NCI-H1417 (cell line): ENCODE measurements at regions not wholly inside any gene's neighbourhood (a gene's known extent, or its start where the extent isn't known, plus 50 kb on each side); places are given as distances from the start of the nearest gene placed in this dataset.

Source experiments
- DNase-seq, 3 experiments: peaks; one replicate each; lab custom pipeline; 2025; lab: John Stamatoyannopoulos, UW

DNA sequence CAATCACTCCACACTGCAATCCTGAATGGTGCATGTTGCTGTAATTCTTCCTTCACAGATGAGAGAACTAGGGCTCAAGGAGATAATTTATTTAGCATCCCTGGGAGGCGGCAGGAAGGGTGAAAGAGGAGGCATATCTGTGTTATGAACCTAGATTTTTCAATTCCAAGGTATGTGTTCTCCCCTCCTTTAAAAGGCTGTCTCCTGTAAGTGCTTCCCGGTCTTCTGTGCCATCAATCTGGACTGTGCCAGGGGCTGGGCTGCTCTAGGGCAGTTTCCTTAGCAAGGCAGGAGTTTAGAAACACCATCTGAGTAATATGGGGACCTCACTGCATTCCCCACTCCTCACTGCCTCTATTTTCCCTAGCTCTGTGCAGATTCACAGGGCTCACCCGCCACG lies 185.0 kb downstream of the RFC3 start:
- no peak for DNase-seq

DNA sequence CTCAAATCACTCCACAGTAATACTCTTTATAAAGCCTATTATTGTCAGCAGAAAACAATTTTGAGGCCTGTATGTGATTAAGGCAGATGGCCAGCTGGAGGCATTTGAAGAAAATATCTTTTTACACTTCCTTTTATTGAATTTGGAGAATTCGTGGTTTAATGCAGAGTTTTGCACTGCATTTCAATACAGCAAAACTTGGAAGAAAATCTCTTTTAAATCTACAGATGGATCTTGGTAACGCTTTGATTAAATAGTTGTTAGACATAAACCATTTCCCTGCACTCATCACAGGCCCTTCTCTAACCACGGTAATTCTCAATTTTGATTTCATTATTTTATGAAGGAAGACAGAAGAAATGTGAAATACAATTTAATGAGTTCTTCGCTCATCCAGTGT lies 185.7 kb downstream of the RFC3 start:
- no peak for DNase-seq

DNA sequence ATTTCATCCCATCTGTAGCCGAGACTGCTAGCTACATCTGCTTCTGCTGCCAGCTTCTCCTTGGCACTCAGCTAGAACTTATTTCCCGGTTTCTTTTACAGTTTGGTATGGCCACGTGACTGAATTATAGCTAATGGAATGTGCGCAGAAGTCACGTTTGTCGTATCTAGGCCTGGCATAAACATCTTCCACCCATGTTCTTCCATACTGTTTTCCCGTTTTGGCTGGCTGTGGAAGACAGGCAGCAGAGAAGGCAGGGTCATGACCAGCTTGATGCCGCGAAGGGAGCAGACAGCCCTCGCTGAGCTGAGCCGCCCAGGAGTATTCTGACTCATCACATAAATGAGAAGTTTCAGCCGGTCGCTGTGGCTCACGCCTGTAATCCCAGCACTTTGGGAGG lies 186.7 kb downstream of the RFC3 start:
- no peak for DNase-seq

DNA sequence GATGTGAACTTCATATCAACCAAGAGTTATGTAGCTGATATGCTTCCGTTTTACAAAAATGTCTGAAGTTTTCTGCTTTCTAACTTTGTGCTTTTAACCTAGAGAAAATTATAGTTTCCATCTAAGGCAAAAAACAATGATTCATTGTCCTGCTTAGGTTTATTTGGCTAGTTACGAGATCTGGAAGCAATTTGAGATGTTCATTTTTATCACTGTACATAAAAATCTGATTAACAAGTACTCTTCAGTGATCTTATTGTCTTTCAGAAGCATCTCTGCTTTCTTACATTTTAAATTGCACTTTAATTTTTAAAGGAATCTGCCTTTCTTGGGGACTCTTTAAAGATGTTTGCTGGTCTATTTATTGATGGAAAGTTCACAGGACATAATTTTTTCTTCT lies 188.1 kb downstream of the RFC3 start:
- no peak for DNase-seq

DNA sequence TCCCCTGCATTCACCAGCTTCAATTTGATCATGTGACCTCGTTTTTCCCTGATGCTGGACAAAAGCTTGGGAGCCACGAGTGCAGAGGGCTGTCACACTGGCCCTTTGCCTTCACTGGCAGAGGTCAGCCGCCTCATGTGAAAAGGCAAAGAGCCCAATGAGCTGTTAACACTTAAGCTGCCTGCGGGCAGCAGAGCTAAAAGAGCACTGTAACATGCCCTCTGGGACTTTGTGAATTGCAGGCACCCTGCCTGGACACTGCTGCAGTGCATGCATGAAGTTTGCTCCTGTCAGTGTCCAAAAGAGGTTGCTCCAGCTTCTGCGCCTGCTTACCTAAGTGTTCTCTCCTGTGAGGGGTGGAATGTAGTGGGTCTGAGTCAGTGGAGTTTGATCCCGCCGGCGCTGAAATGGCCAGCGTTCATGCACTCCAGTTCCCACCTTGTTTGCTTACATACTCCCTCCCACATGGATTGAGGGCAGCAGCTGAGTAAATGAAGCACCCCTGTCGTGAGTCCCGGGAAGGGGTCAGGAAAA lies 193.7 kb downstream of the RFC3 start:
- DNase-seq = peak in 2 of 3 experiments; percentile 54 to 75

DNA sequence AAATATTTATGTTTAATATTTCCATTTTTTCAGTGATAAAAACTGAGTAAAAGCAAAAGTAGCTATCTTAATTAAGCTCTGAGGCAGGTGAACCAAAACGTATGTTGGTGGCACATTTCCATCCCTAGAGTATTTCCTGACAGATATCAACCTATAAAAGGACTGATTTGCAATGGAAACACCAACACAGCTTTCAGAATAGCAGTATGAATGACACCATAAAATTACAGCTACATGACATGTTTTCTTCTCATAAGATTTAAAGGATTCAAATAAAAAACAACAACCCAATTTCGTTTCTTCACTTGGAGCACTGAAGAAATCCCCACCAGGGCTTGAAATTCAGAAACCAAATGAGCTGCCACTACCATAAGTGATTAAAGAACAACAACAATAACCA lies 194.4 kb downstream of the RFC3 start:
- DNase-seq = peak in 1 of 3 experiments; percentile 34

DNA sequence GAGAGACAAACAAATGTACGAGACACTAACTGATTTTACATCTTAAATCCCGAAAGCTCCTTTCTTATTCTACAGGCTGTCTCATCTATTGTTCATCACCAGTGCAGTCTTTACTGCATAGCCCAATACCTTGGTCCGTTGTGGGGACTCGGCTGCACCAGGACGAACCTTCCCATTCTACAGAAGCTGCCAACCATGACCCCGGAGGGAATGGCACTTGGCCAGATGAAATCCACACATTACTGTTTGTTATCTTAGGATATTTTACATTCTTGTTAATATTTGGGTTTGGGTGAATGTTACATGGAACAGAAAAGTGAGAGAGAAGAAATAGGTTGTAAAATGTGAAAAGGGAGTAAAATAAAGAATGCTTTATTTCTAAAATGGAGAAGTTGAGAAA lies 195.1 kb downstream of the RFC3 start:
- no peak for DNase-seq

DNA sequence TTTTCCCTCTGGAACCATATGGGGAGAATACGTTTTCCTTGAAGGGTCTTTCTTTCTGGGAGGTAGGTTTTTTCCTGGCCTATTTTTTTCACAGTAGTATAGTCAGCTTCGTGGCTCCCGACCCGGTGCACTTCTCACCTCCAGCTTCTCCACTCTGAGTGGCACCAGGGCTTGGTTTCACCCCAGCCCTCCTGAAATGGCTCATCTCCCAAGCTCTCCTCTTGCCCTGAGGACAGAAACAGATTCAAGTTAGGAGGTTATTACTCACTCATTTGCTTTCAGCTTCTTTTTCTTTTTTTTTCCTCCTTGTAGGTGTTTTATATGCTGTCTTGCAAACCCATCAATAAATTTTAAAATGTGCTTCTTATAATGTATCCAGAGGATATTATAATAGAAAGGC lies 199.3 kb downstream of the RFC3 start:
- DNase-seq = no peak

DNA sequence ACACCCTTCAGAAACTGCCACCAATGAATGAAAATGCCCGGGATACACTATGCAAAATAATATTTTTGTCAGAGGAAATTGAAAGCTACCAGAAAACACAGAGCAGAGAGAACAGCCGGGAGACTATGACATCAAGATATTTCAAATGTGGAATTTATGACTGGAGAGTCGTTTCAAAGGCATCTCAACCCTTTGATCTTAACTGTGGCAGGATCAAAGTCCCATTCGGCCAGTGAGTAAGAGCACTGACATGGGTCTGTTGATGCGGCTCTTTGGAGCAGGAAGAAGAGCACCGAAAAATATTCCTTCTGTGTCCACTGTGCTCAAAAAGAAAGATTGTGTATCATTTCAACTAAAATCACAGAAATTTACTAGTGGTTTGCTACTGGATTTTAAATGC lies 201.9 kb downstream of the RFC3 start:
- DNase-seq = no peak

DNA sequence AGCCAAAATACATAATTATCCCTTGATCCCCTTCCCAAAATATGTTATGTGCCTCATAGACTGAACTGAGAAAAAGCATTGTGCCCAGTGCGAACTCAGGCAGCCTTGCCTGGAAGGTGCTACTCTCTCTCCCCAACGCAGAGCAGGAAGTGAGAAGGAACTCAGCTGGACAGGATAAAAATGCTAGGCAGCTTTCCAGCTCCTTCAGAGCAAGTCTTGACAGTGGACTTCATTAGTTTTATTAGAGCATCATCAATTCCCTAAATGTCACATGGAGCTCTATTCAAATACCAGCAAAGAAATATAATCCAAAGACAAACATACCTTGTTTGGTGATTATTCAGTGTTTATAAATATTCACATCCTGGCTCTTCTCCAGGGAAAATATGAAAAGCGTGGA lies 202.4 kb downstream of the RFC3 start:
- DNase-seq = no peak

DNA sequence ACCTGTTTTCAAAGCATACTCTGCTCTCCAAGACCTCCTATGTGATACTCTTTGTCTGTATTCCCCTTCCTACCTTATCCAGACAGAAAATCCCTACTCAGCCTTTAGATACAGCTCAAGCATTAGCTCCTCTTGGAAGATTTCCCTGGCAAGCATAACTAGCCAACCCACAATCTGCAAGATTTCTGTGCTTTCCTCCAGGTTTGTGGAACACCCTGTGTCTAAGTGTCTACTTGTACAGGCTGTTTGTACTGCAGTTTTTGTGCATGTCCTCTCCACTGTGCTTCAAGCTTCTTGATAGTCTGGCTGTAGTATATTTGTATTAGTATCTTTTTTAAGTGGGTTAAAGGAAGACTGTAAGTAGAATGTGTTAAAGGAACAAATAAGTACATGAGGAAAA lies 203.7 kb downstream of the RFC3 start:
- no peak for DNase-seq

DNA sequence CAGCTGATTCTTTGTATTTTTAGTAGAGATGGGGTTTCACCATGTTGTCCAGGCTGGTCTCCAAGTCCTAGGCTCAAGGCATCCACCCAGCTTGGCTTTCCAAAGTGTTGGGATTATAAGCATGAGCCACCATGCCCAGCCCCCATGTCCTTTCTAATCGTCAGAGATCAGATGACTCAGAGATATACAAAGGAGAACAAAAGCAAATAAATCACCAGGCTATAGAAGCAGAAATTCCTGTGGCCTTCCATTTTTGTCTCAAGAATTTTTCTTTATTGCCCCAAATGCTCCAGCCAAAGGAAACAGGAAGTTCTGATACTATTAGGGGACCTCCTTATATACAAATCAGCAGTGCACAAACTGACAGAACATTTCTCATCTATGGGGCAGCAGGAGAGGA lies 207.8 kb downstream of the RFC3 start:
- no peak for DNase-seq

DNA sequence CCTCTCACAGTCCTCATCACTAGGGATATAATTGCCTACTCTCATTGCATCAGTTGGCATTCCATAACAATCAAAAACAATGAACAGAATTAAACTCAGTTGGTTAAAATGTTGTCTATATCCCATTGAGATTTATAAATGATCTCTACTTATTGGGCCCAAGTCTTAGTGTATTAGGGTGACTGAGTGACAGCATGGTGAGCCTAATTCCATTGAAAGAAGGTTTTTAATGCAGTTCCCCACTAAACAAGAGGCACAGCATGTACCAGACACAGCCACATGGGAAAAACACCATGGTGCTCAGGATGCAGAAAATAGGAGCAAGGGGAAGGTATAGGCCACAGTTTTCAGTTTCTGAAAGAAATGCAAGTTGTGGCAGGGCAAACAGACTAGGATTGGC lies 208.4 kb downstream of the RFC3 start:
- DNase-seq = no peak

DNA sequence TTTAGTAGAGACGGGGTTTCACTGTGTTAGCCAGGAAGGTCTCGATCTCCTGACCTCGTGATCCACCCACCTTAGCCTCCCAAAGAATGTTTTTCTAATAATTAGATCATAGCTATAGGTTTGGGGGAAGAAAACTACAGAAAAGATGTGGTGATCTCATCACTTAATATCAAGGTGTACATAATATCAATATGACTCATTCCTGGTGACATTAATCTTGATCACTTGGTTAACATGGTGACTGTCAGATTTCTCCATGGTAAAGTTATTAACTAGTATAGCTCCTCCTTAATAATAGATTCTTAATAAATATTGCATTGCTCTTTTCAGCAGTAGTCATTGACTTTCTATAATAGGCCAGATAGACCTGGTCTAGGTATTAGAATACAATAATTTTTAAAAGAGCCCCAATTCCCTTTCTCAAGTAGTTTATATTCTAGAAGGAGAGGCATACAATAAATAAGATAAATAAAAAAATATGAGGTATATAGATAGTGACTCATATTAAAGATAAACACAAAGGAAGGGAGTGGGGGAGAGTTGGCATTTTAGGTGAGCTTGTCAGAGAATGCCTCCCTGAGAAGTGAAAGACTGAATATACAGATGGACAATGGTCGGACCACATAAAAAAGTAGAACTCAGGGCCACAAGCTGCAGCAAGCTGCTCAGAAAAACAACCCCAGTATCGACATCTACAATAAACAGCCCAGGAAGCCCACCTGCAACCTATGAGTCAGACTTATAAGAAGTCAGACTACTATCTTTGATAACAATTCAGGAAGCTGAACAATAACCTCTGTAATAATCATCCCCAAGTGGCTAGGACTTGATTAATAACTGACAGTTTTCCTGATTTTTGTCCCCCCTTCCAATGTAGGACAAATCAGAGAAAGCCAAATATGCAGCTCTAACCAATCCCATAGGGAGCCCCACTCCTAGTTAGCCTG lies 210.8 kb downstream of the RFC3 start:
- no peak for DNase-seq

DNA sequence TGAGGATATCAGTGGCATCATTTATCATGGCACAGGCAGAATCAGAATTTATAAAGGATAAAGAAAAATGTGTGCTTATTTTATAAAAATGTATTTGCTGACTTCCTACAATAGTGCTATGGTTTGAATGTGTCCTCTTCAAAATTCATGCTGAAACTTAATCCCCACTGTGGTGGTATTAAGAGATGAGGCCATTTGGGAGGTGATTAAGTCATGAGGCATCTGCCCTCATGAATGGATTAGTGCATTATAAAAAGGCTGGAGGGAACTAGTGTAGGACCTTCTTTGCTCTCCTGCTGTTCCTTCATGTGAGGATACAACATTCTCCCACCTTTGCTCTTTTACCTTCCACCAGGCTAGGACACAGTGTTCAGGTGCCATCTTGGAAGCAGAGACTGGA lies 212.8 kb downstream of the RFC3 start:
- DNase-seq = no peak

DNA sequence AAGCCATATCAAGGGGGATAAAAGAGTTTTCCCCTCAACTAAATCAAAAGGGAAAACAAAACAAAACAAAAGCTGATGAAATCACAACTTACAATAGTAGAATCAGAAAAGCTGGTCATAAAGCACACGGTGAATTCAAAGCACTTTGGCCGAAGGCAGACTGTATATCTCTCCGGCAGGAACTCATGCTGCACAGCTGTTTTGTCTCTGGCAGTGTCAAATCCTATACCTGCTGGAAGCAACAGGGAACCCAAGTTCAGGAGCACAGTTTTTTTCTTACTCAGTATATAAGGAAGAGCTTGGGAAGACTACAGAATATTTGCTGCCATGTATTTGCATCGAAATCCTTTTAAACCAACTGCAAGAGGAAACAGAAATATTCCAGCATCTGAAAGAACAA lies 213.7 kb downstream of the RFC3 start:
- DNase-seq = no peak

DNA sequence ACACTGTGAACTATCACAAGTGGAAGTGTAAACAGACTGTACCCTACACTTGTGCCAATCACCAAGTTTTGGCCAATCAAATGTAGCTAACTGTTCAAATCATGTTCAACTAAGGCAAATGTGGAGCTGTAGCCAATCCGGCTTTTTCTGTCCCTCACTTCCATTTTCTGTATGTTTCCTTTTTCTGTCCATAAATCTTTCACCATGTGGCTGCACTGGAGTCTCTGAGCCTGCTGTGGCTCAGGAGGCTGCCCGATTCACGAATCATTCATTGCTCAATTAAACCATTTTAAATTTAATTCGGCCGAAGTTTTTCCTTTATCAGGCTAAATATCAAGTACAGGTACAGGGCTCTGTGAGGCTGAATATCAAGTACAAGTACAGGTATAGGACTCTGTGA lies 216.5 kb downstream of the RFC3 start:
- DNase-seq = no peak

DNA sequence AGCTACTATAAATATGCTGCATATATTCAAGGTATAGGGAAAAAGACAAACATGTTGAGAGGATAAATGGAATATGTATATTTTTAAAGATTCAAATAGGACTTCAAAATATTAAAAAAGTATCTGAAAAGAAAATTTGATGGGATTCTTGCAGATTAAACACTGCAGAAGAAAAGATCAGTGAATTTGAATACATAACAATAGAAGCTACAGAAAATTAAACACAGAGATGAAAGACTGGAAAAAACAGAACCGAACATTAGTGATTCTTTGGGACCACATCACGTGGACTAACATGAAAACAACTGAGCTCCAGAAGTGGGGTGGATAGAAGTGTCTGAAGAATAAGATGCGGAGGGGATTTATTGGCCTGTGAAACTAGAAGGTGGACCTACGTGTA lies 217.2 kb downstream of the RFC3 start:
- no peak for DNase-seq

DNA sequence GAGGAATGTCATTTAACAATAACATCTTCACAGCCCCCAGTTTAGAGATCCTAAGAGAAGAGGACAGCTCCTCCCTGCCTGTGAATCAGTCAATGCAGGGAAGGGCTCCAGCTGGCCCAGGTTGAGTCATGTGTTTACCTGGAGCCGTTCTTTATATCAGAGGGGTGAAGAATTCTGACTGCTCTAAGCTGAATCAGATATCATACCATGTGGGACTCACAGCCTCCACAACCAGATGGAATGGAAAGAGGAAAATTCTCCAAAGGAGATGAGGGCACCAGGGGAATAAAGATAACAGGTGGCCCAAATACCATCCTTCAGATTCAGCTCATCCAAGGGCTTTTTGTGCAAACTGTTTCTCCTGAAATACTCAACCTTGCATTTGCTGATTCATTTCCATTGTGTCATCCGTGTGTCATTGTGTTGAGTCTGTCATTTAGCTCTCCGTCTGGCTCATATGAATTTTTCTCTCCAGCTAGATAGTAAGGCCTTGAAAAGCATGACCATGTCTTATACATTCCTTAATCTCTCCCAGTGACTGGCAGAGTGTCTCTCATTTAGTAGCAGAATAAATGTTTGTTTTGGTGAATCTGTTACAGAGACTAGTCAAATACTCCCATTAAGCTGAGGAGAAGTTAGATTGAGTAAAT lies 217.9 kb downstream of the RFC3 start:
- DNase-seq = no peak

DNA sequence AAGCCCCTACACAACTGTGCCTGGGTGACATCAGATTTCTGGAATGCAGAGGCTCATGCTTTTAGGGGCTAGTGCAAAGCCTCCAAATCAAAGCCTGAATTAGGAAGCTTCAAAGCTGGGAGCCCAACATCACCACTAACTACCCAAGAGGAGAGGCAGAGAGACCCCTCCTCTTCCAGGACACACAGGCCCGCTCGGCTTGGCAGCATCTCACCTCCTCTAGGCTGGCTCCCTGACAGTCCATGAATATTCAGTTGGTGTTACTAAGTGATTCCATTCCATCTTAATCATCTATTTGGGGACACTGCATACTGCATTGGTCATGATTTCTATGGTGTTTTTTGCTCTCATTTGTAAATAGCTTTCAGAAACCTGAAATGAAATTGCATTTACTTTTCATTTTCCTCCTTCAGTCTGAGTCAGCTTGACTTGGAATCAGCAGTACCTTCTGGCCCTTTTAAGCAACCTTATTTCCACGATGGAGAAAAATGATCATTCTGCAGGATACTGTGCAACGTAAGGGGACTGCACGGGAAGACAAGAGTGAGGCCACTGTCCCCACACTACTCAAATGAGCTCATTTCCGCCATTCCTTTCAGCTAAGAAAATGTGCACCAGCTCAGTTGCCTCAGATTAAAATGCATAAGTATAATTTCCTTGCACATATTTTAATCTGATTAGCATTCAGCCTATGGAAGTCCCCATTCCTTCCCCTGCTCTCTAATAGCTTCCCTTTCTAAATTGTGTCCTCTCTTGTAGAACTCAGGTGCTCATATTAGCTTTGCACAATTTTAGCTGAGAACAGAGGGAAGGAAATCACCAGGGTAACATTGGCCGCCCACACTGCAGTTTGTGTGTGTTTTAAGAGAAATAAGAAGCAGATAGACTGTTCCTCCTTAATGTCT lies 219.9 kb downstream of the RFC3 start:
- no peak for DNase-seq

DNA sequence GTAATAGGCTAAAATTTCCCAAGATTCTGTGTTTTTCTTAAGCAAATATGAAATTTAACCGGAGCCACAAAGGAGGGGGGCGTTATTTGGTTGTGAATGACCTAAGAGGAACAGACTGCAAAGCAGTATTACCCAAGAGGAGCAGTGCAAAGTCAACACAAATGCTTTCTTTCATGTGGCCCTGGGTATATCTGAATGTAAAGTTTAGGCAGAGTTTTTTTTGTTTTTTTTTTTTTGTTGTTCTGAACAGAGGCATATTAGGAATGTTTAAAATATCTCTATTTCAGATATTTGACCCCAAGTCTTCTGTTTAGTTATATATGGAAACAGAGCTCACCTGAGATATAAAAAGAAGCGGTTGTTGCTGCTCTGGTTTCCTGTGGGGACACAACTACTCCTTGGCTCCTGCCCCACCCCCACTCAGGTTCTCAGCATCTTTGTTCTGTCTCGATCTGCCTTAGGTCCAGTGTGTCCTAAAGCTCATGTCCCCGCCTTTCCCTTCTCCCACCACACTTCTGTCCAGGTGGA lies 220.7 kb downstream of the RFC3 start:
- no peak for DNase-seq

DNA sequence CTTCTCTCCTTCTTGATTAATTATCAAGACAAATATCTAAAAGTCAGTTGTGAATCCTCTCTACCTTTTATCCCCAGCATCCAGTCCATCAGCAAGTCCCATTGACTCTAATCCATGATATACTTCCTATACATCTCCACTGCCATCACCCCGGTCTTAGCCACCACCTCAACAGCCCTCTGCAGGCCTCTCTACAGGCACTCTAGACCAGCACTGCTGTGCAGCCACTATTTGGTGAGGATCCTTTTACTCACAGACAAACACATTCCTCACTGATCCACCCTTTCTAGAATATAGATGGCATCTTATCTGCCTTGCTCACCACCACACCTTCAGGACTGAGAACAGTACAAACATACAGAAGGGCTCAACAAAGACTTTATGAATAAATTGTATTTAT lies 221.7 kb downstream of the RFC3 start:
- no peak for DNase-seq
